NCI-H1417 (cell line): ENCODE measurements at regions not wholly inside any gene's neighbourhood (a gene's known extent, or its start where the extent isn't known, plus 50 kb on each side); places are given as distances from the start of the nearest gene placed in this dataset.
A peak's percentile ranks its signal among the peaks of the same experiment; 100 is the strongest.
"Not testable (repeated sequence)": the region's sequence is repeated elsewhere in the genome, so short reads cannot be mapped to it uniquely, and the experiment has no call there.

ENCODE experiments used
- DNase-seq, 3 experiments: peaks; one replicate each; lab custom pipeline; 2025; lab: John Stamatoyannopoulos, UW

DNA sequence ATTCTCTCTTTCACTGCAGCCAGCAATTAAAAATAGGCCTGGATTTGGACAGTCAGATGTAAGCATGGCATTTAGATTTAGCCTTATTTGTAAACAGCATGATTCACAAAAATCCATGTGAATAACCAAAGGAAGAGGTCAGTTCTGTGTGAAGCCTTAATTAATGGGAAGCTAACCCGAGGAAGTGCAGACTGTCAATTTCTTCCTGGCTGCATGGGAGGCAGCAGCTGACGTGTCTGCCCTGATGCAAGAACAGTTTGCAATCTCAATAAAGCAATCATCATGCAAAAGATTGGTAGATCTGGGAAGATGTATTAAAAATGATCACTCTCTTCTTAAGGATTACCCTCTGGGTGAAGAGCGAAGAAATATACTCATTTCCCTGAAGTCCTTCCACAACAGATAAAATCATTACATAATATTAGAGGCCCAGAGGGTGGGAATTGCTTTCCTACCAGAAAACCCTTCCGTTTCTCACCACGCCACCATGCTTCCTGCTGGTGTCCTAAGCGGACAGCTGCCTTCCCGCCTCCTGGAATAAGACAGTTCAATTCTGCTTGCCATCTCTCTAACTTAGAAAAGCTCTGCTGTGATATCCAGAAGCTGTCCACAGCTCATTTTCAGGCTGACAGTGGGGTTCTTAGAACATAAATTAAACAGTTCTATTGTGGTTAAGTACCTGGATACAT is 526.7 kb upstream of the NRP1 start:
- DNase-seq = peak in 1 of 3 experiments; percentile 4

DNA sequence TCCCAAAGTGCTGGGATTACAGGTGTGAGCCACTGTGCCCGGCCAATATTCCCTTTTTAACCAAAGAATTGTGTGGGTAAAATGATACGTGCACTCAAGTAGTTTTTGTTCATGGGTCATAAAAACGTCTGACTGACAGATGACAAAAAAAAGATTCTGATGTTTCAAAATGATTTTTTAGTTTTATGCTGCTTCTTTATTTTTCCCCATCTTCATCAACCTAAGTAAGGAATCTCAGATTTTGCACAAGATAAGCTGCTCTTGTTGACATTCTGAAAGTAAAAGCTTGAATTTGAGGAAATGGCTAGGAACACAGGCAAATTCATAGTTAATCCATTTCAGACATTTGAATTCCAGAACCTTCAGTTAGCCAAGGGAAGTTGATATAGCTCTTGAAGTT is 526.1 kb upstream of the NRP1 start:
- DNase-seq = no peak

DNA sequence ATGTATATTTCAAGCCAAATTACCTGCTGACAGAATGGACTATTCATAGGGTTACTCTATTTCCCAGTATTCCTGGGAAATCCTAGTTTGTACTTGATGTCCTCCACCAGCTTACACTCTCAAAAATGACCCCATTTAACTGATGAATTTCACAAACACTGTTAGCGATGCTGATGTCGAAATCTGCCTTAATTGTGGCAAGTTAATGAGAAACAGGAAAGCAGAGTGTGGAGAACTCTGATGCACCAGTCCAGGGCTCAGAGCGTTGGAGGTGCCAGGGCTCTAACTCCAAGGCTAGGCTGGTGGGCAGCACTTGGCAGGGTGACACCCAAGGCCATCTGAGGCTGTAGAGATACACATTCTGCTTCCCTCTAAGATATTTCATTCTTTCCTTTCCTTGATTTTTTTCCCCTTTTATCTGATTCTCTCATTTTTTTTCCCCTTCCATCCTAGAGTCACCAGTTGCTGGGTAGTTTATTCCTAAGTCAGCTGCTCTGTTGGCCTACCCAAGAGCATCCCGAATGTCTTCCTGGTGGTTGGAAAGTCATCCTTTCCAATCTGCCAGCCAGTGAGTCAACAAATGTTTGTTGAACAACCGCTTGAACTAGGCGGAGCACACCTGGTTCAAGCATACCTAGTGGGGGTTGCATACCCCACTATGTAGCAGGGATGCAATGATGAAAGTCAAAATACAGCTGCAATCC is 525.0 kb upstream of the NRP1 start:
- no peak for DNase-seq

DNA sequence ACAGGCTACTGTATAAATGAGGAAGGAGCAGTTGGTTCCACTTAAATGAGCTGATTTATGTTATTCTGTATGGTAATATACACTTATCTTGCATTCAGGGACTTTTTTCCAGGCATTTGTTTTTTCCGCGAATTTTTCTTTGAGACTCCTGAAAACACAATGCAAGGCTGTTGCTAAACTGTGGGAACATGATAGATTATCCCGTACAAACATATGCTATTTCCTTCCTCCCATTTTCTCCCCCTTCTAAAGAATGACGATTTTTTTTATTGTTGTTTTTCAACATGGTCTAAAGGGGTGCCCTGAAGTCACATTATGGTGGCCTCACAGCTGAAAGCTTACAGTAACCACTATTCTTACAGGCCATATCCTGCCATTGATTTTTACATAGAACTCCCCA is 523.9 kb upstream of the NRP1 start:
- DNase-seq = no peak

DNA sequence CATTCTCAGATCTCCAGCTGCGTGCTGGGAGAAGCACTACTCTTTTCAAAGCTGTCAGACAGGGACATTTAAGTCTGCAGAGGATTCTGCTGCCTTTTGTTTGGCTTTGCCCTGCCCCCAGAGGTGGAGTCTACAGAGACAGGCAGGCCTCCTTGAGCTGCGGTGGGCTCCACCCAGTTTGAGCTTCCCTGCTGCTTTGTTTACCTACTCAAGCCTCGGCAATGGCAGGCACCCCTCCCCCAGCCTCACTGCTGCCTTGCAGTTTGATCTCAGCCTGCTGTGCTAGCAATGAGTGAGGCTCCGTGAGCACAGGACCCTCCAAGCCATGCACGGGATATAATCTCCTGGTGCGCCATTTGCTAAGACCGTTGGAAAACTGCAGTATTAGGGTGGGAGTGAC is 518.8 kb upstream of the NRP1 start:
- not testable (repeated sequence) for DNase-seq

DNA sequence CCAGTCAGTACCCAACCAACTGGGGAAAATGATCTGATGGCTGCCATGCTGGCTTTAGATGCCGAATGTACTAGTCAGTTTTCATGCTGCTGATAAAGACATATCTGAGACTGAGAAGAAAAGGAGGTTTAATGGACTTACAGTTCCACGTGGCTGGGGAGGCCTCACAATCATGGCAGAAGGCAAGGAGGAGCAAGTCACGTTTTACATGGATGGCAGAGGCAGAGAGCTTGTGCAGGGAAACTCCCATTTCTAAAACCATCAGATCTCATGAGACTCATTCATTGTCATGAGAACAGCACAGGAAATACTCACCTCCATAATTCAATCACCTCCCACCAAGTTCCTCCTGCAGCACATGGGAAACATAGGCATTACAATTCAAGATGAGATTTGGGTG is 508.9 kb upstream of the NRP1 start:
- DNase-seq = no peak

DNA sequence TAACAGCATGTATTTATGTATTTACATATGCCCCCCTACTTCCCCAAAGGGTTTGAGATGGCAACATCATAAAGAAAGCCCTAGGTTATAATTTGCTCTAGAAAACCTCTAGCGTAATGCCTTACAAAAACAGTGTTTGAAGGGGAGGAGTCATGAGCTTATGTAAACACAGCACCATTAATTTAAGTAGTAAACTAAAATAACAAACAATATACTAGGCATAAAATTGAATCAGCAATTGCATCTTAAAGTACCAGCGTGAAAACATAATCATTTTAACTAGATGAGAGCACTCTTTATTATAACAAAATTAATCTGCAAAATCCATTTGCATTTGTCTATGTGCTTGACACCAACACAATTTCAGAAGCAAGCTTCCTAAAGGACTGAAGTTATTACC is 507.2 kb upstream of the NRP1 start:
- peak in 1 of 3 experiments; percentile 23 for DNase-seq

DNA sequence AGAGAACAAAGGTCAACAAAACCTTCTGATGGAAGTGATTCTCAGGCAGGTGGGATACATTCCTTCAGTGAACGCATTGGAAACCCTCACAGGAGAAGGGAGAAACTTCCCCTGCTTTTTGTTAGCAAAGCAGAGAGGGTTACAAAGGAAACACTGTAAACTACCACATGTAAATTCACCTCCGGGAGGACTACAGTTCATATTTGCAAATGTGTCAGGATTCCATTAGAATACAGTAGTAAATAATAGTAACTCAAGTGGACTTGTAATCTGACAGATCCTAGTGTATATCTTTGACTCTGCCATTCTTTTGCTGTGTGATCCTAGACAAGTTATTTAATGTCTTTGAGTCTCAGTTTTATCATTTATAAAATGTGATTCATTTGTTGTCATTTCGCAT is 504.3 kb upstream of the NRP1 start:
- DNase-seq = no peak

DNA sequence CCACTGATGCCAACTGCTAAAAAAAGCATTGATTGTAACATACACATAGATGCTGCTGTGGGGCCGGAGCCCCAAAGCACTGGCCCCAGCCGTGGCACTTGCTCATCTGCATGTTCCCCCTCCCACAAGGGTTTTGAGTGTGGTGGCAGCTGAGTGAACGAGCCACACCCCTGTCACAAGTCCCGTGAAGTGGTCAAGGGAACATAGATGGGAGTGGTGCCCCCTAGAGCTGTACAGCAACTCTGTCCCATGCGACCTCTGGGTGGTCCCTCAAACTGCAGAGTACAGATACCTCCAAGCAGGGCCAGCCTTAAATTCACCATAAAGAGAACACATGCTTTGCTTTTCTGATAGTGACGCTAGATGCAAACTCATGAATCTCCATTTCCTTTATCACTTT is 503.3 kb upstream of the NRP1 start:
- DNase-seq = no peak

DNA sequence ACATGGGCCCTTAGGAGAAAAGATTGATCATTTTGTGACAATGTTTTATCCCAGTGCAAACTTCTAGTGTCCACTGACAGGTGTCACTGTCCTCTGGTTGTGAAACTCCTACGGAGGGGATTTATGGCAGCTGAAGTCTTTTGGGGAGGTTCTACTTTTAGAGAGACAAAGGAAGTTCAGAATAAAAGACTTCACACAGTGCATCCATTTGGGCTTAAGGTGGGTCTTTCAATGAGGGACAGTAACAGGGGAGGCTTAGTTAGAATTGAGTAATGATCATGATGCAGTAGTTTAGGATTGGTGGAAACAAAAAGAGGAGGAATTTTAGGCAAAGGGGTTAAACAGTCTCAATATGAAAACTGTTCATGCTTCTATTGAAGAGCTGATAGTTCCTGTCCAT is 501.1 kb upstream of the NRP1 start:
- no peak for DNase-seq

DNA sequence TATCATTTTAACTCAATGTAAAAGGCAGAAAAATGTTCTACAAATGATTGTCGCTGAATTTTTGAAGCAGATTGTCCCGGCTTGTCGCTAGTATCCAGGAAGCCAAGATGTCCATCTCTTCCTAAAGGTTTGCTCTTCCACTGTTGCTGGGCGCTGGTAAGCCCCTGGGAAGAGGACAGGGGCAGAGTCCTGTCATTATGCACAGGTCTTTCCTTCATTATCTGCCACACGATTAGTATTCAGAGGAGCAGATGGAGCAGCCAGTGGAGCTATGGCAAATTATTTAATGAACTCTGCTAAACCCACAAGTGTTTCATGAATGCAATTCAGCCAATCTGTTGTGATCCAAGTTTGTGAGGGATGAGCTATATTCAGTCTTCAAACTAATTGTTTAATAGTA is 499.1 kb upstream of the NRP1 start:
- DNase-seq = no peak

DNA sequence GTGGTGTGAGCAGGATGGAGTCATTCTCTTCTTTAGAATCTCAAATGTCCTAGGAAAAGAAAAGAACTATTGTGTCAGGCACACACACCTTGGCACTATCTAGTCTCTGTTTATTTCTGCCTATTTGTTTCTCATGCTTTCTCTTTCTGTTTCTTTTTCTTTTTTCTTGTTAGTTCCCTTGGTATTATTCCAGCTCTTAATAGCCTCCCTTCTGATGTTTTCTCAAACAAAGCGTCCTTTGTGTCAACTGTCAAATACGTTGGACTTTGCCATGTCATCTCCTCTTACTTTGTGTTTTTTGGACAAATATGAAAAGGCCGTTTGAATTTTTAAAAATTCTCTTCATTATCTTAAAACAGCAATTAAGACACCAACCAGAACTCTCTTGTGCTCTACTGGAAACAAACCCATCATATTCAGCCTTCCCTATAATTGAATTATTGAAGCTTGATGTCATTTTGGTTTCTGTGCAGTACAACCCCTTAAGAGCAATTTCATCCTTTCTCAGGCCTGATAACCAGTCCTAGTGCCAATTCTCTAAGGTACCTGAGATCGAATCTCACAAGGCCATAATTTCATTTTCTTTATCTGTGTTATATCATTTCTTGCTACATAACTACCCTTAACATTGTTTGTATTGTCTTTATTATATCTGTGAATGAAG is 497.8 kb upstream of the NRP1 start:
- no peak for DNase-seq

DNA sequence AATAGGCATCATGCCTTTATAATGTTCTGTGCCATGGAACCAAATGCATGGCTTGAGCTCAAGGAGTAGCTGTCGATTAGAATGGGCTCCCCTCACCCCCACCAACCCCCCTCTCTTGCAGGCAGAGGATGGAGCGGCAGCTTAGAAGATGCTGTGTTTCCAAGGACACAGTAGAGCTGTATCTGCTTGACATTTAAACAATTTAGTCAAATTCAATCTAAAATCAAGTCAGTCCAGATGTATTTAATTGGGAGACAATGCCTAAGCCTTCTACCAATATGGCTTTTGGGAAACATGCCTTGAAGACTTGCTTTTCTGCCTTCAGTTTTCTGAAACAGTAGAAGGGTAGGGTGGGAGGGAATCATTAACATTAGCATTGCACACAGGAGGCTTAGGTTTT is 497.1 kb upstream of the NRP1 start:
- no peak for DNase-seq

DNA sequence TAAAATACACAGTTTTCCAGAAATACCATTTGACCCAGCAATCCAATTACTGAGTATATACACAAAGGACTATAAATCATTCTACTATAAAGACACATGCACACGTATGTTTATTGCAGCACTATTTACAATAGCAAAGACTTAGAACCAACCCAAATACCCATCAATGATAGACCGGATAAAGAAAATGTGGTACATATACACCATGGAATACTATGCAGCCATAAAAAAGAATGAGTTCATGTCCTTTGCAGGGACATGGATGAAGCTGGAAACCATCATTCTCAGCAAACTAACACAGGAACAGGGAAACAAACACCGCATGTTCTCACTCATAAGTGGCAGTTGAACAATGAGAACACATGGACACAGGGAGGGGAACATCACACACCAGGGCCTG is 495.4 kb upstream of the NRP1 start:
- not testable (repeated sequence) for DNase-seq

DNA sequence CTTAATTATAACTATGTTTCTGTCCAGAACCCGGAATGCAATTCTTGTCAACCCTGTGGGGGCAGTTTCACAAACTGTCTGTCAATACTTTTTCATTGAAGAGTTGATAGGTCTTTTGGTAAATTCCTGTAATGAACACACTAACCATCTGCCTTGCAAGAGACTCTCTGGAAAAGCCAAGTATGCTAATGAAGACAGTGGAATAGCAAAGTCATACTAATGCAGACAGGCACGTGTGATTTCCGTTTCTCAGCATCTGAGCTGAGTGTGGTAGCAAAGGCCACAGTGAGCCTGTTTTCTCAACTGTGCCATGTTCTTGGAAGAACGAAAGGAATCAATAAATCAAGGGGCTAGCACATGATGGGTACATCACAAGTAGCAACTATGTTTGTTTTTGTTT is 494.1 kb upstream of the NRP1 start:
- no peak for DNase-seq

DNA sequence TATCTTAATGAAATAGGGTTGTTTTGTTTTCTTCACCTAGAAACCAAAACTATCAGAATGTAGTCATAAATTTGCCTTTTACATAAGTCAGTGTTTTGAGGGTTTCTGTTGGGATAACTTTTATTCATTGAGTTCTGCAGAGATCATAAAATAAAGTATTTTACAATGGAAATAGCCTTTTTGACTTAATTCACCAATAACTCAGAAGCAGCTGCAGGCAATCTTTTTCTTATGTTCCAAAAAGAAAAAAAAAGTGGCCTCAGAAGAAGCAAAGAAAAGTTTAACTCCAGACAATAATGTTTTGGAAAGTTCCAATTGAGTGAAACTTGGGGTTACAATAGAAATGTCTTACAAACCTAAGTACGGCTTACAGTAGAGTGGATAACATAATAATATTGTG is 491.7 kb upstream of the NRP1 start:
- no peak for DNase-seq

DNA sequence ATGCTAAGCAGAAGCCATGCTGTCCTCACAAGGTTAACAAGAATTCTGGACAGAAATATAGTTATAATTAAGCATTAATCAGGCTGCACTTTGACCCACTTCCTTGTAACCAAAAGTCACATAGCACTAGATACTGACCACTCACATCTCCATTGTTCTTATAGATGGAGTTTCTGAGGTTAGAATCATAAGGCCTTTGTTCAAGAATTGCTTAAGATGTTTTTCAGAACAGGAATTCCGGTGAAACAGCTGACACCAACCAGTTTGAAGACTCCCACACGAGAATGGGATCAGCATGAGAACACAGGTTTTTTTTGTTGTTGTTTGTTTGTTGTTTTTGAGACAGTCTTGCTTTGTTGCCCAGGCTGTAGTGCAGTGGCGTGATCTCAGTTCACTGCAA is 488.3 kb upstream of the NRP1 start:
- no peak for DNase-seq

DNA sequence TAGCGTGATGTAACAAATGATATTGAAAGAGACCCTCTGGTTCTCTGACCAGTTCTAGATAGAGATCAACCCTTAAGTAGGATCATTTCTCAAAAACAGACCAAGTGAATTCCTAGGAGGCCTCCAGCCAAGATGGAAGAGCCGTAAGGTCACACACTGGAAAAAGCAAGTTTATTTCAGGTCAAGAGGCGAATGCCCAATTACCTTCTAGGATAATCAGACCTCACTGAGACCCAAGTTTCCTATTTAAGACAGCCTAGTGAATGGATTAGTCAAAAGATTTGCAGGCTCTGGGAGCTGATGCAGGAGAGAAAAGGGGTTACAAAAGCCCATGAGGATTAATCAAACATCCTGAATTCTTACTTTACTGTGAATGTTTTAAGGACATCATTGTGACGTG is 486.1 kb upstream of the NRP1 start:
- DNase-seq = peak in 1 of 3 experiments; percentile 18

DNA sequence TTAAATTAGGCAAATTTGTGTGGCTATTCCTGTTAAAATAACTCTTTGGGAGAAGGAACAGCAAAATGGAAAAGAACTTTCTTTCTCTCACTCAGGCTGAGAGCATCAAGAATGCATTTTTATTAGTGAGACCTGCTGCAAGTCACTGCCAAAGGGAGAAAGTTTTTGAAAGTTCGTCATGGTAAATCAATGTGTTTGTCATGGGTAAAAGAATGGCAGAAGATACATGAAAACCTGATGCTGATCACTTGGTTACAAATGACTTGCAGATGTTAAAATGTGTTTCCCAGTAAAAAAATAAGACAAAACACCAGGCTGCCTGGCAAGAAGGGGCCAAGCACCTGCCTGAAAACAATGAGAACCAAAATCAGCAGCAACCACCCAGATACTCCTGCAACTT is 484.7 kb upstream of the NRP1 start:
- no peak for DNase-seq

DNA sequence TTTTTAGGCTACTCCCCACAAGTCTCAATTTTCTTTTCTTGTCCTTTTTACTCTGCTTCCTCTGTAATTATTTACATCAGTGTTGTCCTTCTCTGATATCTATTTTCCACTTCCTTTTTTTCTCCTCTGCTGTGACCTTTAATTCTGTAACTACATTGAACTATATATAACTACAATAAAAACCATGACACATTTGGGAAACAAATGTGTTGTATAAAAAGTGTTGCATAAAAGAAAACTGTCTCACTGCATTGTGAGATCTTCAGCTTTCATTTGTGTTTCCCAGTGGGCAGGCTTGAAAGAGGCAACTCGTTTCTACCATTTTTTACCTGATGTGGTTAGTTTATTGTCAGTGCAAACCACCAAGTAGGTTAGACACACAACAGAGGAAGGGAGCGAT is 483.9 kb upstream of the NRP1 start:
- DNase-seq = no peak

DNA sequence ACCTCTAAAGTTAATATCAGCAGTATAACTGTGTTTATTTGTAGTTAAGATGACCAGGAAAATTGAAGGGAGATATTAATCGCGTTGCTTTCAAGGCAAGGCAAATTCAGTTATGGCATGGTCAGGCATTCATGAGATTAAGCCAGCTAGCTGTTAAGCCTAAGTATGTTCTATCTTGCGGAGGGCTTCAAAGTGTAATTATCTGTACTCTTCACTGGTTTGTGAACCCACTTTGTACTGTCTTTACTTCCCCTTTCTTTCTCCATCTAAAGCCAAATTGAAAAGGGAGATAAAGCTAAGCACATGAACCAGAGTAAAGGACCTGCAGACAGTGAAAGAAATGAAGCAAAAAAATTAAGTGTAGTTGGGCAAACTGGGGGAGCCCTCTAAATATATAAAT is 483.1 kb upstream of the NRP1 start:
- no peak for DNase-seq

DNA sequence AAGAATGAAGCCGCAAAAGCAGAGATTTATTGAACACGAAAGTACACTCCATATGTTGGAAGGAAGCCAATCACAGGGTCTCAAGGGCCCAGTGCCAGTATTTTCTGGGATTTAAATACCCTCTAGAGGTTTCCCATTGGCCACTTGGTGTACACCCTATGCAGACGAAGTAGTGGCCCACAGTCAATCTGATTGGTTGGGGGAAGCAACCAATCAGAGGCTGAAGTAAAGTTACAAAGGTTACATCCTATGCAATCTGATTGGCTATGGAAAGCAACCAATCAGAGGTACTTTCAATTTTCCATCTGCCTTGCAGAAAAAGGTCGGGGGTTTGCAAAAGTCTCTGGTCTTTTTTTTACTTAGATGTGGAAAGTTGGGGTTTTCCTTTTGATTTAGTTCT is 481.3 kb upstream of the NRP1 start:
- no peak for DNase-seq

DNA sequence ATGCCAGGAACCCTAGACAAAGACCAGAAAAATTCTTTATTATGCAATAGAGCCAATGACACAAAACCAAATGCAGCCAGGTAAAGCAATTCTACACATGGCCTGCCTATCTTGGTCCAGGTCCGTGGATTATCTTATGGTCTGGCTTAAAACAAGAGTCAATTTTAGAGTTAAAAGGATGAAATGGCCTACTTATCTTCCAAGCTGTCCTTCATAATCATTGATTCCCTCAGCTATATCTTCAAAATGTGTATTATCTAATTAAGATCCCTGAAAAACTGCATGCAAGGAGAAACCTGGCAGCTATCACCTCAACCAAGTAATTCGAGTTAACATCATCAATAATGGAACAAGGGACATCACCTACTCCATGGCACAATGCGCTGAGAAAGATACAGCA is 479.4 kb upstream of the NRP1 start:
- DNase-seq = no peak

DNA sequence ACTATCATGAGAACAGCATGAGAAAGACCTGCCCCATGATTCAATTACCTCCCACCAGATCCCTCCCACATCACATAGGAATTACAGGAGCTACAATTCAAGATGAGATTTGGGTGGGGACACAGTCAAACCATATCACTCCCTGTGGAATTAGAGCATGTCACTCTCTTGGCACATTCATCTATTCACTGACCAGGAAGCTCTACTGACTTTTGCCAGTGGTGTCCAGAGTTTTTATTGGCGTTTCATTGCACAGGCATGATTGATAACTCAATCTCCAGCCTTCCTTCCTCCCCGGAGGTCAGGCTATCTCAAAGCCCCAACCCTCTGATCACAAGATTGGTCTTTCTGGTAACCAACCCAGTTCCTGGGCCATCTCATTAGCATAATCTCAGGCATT is 478.9 kb upstream of the NRP1 start:
- no peak for DNase-seq
